ENCODE measurements at regions not wholly inside any gene's neighbourhood (a gene's known extent, or its start where the extent isn't known, plus 50 kb on each side); places are given as distances from the start of the nearest gene placed in this dataset.

GRCh38 chr10:7507887-7508726 lies 97.3 kb upstream of the SFMBT2 start:
- DNase-seq (ENCODE audit: low read depth), result no peak

GRCh38 chr10:7506571-7506970 lies 95.7 kb upstream of the SFMBT2 start:
- no peak for DNase-seq (ENCODE audit: low read depth)

GRCh38 chr10:7505196-7505595 lies 94.4 kb upstream of the SFMBT2 start:
- DNase-seq (ENCODE audit: low read depth), result no peak

- DNase-seq (ENCODE audit: low read depth), result no peak
These were observed 92.4 kb upstream of the SFMBT2 start for GRCh38 chr10:7503190-7503589.

- no peak for DNase-seq (ENCODE audit: low read depth)
These were observed 90.3 kb upstream of the SFMBT2 start for GRCh38 chr10:7501157-7501556.

GRCh38 chr10:7498111-7498510 lies 87.3 kb upstream of the SFMBT2 start:
- no peak for DNase-seq (ENCODE audit: low read depth)

GRCh38 chr10:7493996-7494395 lies 83.2 kb upstream of the SFMBT2 start:
- no peak for DNase-seq (ENCODE audit: low read depth)

- DNase-seq (ENCODE audit: low read depth), result no peak
These were observed 81.8 kb upstream of the SFMBT2 start for GRCh38 chr10:7492660-7493046.

- no peak for DNase-seq (ENCODE audit: low read depth)
These were observed 81.3 kb upstream of the SFMBT2 start for GRCh38 chr10:7491949-7492659.

GRCh38 chr10:7491230-7491629 lies 80.4 kb upstream of the SFMBT2 start:
- no peak for DNase-seq (ENCODE audit: low read depth)

- DNase-seq (ENCODE audit: low read depth), result no peak
These were observed 77.6 kb upstream of the SFMBT2 start for GRCh38 chr10:7488418-7488829.

- DNase-seq (ENCODE audit: low read depth), result no peak
These were observed 76.7 kb upstream of the SFMBT2 start for GRCh38 chr10:7487528-7487927.

GRCh38 chr10:7486528-7486927 lies 75.7 kb upstream of the SFMBT2 start:
- DNase-seq (ENCODE audit: low read depth), result no peak

GRCh38 chr10:7485799-7486198 lies 75.0 kb upstream of the SFMBT2 start:
- DNase-seq (ENCODE audit: low read depth), result no peak

GRCh38 chr10:7485244-7485556 lies 74.4 kb upstream of the SFMBT2 start:
- DNase-seq (ENCODE audit: low read depth), result no peak

- DNase-seq (ENCODE audit: low read depth), result peak; percentile 17
These were observed 73.8 kb upstream of the SFMBT2 start for GRCh38 chr10:7484456-7485243.

GRCh38 chr10:7483848-7484247 lies 73.0 kb upstream of the SFMBT2 start:
- no peak for DNase-seq (ENCODE audit: low read depth)

- DNase-seq (ENCODE audit: low read depth), result no peak
These were observed 72.2 kb upstream of the SFMBT2 start for GRCh38 chr10:7482992-7483391.

GRCh38 chr10:7481368-7481765 lies 70.5 kb upstream of the SFMBT2 start:
- DNase-seq (ENCODE audit: low read depth), result no peak

GRCh38 chr10:7480742-7481367 lies 70.0 kb upstream of the SFMBT2 start:
- no peak for DNase-seq (ENCODE audit: low read depth)

- no peak for DNase-seq (ENCODE audit: low read depth)
These were observed 69.2 kb upstream of the SFMBT2 start for GRCh38 chr10:7479861-7480598.

Measured in stimulated activated CD8-positive, alpha-beta memory T cell treated with anti-CD3 and anti-CD28 coated beads, Interleukin-12 subunit alpha, Interleukin-12 subunit beta, amount 100 ng/mL, for 4 hours (primary cell).